GM18511 (cell line): ENCODE measurements at regions not wholly inside any gene's neighbourhood (a gene's known extent, or its start where the extent isn't known, plus 50 kb on each side); places are given as distances from the start of the nearest gene placed in this dataset.
A peak's percentile ranks its signal among the peaks of the same experiment; 100 is the strongest.

Experiments
- ATAC-seq: cut with Tn5 transposase; IDR thresholded peaks from one replicate; pipeline ENCODE4 v1.9.1; 2021; ENCODE audit warnings: mild to moderate bottlenecking, moderate library complexity; ENCODE audit not compliant: unreplicated experiment

DNA sequence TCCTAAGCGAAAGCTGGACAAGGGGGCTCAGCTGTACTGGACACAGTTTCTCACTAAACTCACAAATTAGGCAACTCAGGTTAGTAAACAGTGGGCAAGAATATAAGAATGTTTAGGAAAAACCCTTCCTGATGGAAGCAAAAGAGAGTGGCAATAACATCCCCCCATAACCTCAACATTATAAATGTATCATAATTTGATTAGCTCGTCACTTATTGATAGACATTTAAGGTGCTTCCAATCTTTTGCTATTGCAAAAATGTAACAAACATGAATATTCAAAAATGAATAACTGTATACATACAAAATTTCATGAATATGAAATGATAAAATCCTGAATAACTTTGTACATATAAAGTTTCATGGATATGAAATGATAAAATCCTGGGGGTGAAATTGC, 415.7 kb downstream of the EPM2A start:
- ATAC-seq, result no peak

DNA sequence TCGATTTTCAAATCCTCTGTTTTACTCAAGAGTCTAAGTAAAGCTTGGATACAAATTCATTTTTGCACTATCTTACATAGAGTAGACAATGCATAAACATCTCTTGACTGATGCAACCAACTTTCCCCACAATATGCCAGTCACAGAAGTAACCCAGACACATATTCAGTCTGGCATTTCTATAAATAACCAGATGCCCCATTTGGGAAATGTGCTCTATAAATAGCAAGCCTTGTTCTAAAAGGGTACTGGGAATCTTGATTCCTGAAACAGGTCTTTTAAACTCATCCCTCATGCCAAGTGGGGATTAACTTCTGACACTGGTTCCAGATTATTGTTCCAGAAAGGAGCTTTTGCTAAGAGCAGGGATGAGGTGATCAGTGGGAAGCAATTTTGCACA, 411.7 kb downstream of the EPM2A start:
- no peak for ATAC-seq

DNA sequence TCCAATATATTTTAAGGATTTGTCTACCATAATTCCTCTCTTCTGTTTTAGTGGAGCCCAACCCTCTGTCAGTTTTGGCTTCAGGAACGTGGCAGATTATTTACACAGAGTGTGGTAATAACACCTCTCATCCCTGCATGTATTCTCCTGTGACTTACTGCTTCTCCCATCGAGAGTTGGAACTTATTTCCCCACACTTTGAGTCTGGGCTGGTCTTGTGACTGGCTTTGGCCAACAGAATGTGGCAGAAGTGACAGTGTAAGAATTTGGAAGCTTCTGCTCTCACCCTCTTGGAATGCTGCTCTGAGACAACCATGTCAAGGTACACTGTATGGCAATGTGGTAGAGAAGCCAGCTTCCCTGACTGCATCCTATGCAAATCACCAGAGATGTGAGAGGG, 407.7 kb downstream of the EPM2A start:
- no peak for ATAC-seq

DNA sequence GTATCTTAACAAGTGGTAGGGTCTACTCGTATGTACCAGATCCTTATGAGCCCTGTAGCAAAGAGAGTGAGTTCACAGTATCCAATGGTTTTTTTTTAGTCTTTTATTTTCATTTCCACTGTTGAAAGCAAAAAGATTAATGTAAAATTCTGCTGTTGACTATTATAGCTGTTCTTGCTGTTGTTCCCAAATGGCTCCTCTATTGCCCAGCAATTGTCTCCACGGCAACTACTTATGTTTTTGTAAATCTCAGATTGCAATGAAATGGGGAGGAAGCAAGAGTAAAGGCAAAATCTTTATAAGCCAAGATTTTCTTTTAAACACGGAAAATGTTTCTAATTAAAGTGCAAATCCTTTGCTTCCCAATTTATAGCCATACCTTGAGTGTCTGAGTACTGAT, 406.1 kb downstream of the EPM2A start:
- ATAC-seq, result no peak

DNA sequence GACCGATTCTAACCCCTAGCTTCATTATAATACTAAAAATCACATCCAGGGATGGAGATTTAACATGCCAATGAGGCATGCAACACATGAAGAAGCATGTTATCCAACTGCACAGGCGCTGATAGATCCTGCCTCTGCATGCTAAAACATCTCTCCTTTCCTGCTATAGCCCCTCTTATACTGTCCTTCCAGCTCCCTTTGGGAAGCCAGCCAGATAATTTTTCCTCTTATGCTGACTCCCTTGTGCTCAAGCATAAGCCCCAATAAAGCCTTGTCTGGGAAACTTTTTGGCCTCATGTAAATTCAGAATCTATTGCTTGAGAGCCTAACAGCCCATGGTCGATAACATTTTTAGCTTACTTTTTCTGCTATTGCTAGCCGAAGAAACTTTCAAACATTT, 404.3 kb downstream of the EPM2A start:
- no peak for ATAC-seq

DNA sequence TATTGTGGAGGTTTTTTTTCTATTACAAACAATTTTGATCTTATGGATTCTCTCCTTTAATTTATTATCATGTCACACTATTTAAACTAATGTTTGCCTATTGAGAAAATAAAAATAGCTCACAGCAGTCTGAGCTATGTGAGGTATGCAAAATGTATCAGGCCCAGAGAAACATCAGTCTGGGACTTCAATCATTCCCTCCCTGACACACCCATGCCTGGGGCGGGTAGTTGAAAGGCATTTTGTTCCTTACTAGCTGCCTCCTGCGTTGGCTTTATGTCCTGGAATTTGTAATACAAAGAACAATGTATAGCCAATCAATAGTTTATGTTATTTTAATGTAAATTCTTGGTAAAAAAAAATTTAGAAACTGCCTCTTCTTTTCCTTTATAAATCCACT, 403.3 kb downstream of the EPM2A start:
- ATAC-seq, result no peak

DNA sequence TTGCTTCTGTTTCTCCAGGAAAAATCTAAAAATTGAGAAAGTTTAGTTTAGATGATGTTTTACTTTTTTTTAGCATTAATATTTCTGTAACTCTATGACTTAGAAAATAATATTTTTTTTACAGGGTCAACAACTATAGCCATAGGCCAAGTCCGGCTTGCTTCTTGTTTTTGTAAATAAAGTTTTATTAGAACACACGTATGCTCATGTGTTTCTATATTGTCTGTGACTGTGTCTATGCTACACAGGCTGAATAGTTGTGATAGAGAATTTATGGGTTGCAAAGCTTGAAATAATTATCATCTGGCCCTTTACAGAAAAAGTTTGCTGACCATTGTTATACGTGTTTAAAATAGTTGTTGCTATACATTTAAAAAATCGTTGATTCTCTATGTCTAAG, 399.2 kb downstream of the EPM2A start:
- no peak for ATAC-seq

DNA sequence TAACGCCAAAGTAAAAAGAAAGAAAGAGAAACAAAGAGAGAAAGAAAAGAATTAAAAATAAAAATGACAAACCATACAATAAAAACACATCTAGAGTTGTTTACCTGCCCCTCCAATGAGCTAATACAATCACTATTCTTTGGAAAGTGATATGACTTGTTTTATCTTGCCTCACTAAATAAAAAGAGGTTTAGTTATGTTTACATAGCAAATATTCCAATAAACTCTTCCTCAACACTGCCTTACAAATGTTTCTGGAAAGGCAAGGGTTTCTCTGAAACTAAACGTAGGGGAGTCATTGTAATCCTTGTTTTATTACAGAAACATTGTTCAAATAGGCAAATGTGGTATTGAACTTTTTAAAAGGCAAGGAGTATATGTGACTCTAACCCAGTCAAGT, 396.2 kb downstream of the EPM2A start:
- ATAC-seq, result no peak

DNA sequence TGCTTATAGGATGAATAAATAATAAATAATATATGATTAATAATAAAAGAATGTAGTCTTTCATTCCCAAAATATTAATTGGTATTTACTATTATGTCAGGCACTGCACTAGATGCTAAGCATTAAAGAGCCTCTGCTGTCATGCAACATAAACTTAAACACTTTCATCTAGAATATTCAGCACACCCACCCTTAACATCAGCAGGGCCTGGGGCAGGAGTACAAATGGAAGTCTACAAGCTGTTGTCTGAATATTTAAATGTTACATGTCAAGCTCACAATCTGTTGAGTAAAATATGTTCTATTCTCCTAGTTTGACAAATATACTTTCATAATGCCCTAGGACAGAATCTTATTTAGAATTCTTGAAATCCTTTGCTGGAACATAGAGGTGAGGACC, 395.1 kb downstream of the EPM2A start:
- ATAC-seq, result no peak

DNA sequence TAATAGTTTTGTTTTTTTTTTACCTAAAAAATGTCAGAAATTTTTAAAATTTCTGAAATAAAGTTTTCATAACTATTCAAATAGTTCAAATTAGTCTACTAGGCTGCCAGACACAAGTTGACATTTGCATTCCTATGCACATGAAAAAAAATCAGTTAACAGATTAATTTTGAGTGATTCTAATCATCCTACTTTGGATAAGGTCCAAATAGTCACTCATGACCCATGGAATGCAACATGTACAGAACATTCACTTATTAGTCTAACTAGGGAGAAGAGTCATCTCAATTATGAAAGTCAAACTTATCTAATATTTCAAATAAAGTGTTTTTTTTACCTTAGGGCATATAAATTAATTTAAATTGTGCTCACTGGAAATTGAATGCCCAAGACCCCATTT, 390.2 kb downstream of the EPM2A start:
- ATAC-seq, result no peak

DNA sequence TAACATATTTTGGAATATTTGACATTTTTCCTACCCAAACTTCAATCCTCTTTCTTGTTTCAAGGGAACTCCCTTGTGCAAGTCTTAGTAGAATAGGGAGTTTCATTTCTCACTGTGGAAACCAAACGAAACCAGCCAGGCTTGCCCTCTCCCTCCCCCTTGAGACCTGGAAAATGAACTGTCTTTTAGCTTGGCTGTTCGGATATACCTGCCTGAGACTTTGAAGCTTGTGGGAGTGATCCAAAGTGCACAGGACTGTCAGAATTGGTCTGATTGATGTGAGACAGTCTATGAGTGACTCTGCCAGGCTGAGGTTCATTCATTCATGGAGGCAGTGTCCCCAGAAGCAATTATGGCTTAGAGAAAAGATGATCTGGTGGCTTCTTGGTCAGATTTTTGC, 388.1 kb downstream of the EPM2A start:
- ATAC-seq, result no peak

DNA sequence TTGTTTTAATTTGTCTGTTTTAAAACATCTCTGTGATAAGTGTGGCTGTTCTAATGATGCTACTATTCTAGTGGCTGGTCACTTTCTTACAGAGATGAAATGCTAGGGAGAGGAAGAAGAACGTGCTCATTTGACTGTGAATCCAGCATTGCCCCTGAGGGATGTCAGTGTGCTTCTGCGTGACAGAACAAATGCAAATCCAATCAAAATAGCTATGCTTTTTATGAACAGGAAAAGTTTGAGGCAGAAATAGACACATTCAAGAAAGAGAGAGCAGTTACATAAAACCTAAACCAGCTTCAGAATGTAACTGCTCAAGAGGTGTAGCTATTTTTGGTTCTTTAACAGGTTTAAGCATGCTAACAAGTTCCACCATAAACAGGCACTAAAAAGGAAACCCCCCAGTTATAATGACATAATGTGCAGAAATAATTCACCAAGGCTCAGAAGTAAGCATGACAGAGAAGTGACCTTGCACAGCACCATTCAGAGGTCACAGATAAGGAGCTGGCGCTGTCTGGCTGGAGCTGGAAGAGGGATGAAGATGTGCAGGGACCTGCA, 385.3 kb downstream of the EPM2A start:
- ATAC-seq, result peak; percentile 86

DNA sequence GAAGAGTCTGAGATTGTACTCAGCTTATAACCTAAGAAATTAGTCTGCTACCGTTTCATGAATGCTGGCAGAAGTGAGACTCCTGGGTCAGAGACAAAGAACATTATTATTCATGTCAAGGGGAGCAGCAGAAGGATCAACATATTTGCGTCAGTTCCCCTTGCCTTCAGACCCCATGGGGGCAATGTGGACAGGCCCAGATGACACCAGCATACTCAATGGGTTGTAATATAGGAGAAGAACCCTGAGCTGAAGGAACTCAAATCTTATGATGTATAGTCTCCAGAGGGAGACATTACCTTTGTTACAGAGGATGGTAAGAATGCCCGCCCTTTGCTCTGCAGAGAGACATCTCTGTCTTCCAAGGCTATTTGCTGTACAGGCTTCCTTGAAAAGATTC, 384.4 kb downstream of the EPM2A start:
- ATAC-seq, result no peak

DNA sequence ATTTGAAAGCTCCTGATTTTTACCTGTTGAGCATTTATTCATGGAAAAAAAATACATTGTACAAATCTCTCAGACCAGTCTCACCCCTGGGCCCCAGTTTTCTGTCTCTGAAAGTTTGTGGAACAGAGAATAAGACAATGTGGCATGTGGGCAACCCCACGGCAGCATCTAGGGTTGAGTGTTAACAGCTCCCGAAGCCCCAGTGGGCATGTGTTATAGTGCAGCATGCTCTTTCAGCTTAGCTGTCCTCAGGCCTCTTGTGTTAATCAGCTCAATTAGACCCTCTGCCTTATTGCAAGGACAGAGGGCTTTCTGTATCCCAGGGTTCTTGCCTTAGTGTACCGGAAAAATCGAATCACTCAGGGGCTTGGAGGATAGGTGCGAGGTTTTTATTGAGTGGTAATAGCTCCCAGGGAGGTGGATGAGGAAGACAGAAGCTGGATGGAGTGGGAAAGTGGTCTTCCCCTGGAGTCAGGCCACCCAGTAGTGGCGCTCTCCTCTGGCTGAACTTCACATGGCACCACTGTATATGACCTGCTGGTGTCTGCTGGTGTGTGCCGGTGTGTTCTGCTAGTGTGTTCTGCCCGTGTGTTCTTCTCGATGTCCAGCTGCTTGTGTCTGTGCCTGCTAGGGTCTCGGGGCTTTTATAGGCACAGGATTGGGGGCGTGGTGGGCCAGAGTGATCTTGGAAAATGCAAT, 382.8 kb downstream of the EPM2A start:
- no peak for ATAC-seq

DNA sequence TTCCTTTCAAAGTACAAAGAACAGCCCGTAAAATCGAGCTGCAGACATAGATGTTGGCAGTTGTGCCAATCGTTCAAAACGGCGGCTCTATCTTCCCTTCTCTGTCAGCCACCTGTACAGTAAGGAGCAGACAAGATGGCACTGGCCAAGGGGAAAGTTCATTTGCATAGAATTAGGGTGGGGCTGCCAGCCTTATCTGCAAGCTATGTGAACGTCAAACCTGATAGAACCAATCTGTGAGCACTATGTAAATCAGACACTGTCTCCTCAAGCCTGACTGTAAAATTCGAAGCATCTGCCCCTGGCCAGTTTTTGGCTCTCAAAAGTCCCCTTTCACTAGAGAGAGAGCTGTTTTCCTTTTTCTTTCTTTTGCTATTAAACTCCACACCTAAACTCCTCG, 374.5 kb downstream of the EPM2A start:
- ATAC-seq, result no peak

DNA sequence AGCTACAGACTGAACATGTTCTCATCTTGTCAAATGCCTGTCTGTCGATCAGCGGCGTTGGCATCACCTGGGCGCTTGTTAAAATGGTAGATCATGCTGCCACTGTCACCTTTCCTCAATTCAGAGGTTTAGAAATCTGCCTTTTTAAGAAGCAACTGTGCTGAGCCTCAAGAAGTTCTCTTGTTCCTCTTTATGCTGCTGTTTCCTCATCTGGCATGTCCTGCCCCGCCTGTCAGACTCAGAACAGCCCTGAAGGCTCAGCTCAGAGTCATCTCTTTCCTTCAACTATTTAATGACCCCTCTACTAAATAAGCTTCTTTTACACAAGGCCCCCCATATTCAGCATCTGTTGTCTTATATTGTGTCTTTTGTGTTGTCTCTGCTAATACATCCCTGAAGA, 368.2 kb downstream of the EPM2A start:
- no peak for ATAC-seq

DNA sequence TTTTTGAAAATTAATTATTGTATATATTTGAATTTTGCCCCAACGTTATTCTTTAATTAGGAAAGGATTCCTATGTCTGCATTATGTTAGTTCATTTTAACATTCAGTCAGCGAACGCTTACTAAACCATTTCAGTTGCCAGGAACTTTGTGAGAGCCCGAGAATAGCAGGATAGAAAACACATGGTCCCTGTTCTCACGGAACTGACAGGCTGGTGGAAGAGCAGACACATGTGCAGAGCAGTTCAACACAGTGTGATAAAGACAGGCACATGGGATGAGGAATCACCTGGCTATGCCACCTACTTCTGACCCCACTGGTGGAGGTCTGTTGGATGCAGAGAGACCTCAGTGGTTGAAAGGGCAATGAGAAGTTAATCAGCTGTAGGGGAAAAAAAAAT, 367.2 kb downstream of the EPM2A start:
- ATAC-seq, result no peak

DNA sequence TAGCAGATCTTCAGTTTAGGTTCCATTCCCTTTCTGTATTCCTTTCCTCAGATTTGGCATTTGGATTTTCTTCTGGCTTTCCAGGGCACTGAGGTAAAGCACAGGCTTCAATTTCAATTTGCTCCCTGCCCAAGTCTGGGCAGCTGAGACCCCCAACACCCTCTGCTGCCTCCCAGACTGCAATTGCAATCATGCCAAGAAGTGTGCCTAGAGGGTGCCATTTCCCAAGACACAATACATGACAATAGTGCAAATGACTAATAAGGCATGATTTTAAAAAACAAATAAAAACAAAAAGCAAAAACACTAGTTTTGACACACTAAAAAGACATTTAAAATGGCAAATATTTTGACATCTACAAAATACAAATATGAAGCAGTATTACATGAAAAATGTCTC, 364.8 kb downstream of the EPM2A start:
- no peak for ATAC-seq

DNA sequence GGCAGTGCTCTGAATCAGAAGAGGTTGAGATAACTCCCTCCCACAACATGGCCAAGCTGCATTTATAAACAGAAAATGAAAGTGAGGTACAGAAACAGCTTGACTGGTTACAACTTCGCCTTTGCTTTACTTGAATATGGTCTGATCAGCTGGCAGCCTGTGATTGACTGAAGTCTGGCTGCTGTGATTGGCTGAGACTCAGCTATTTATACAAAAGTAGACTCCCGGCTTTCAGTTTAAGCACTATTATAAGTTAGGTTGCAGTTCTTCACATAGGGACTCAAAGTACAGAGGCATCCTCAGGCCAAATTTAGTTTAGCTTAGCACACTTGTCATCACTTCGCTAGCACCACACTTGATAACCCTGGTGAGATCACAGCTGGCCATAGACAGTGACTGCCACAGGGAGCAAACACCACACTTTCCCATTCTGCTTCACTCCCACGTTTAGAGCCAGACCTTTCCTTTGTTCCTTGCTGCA, 362.6 kb downstream of the EPM2A start:
- peak; percentile 97 for ATAC-seq

DNA sequence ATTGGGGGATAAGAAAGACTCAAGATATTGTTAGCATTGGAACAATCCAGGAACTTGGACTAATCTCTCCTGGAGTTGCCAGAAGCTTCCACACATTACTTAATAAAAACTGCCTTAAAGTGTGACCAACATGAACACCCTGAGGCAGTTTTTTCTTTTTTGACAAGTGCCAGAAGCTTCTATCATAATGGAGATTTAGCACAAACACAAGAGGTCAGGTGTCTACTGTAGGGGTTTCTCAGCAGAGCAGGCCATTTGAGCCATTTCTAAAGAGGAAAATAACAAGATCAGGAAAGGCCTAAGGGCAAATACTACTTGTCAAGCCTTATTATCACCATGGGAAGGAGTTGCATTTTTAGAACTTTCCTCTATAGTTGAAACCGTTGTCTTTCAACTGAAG, 361.5 kb downstream of the EPM2A start:
- no peak for ATAC-seq

DNA sequence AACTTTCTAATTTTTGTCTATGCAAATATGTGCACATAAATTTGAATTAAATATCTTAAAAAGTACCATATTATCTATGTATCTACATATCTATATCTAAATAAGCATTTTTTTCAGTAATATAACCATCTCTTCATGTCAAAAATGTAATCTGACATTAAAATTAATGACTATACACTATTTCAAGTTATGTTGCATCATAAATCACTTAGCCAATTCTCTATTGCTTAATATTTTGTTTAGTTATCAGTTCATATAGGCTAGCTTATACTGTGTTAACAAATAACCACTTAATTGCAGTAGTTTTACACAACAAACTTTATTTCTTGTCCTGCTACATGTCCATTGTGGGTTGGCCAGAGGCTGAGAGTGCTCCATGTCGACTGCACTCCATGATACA, 360.8 kb downstream of the EPM2A start:
- no peak for ATAC-seq

DNA sequence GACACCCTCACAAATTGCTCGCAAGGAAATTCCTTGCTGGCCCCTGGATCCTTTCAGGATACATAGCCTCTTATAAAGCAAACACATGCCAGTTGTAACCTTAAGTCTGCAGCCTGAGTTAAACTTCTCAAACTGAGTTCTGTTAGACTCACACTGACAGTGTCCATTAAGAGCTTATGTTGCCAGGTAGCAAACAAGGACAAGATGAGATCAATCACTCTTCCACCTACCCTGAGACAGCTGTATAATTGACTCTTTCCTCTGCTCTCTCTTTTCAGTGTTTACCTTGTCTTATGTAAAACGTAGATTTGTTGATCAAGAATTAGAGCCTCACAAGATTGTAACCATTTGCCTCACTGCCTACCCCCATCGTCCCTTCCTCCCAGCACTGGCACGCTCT, 359.8 kb downstream of the EPM2A start:
- no peak for ATAC-seq

DNA sequence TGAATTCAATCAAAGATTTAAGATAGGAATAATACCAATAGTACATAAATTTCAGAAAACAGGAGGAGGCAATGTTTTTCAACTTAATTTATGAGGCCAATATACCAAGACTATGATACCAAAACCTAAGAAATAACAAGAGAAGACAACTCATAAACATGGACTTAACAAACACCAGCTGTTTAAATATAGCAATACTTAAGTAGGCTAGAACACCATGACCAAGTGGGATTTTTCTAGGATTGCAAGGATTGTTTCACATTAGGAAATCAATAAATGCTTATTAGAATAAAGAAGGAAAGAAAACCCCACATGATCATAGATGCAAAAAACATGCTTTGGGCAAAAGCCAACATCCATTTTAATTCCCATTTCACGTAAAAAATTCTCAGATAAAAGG, 355.1 kb downstream of the EPM2A start:
- ATAC-seq, result no peak
